Testis (tissue), 2 donors: ENCODE measurements at regions not wholly inside any gene's neighbourhood (a gene's known extent, or its start where the extent isn't known, plus 50 kb on each side); places are given as distances from the start of the nearest gene placed in this dataset.

Experiments used
- POLR2A ChIP-seq: fragments of 450-650 bp; IDR thresholded peaks from one replicate; pipeline ENCODE4 v1.6.1; 2017; ENCODE audit warnings: antibody characterized with exemption, mild to moderate bottlenecking, moderate library complexity
- TF ChIP-seq, protein P1 (sequence below), 3 experiments: fragments of 450-650 bp in 2 of 3; fragments of 200-600 bp in 1 of 3; sonication (generic) in 1 of 3; IDR thresholded peaks; one replicate each; pipeline ENCODE4 v1.5.1; 2016 to 2019; ENCODE audit warnings: antibody characterized with exemption in 3 of 3, mild to moderate bottlenecking in 2 of 3, moderate library complexity in 1 of 3

GRCh38 chrX:15942307-15942706 is 87.7 kb upstream of the AP1S2 start:
- TF ChIP-seq, protein P1, sequence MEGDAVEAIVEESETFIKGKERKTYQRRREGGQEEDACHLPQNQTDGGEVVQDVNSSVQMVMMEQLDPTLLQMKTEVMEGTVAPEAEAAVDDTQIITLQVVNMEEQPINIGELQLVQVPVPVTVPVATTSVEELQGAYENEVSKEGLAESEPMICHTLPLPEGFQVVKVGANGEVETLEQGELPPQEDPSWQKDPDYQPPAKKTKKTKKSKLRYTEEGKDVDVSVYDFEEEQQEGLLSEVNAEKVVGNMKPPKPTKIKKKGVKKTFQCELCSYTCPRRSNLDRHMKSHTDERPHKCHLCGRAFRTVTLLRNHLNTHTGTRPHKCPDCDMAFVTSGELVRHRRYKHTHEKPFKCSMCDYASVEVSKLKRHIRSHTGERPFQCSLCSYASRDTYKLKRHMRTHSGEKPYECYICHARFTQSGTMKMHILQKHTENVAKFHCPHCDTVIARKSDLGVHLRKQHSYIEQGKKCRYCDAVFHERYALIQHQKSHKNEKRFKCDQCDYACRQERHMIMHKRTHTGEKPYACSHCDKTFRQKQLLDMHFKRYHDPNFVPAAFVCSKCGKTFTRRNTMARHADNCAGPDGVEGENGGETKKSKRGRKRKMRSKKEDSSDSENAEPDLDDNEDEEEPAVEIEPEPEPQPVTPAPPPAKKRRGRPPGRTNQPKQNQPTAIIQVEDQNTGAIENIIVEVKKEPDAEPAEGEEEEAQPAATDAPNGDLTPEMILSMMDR (IDR thresholded peaks at IDR 0.05): no peak
- TF ChIP-seq POLR2A: no peak
